A673 (cell line): ENCODE measurements at regions not wholly inside any gene's neighbourhood (a gene's known extent, or its start where the extent isn't known, plus 50 kb on each side); places are given as distances from the start of the nearest gene placed in this dataset.

ENCODE experiments used
- BruUV-seq: library from RNA; stranded (reverse); fragments of 400-500 nt; replicated peaks from 2 replicates; lab custom pipeline; 2021; lab: Mats Ljungman, UMichigan
- CTCF ChIA-PET: fragments of 300-600 bp; sonication (Branson Sonifier 250); formaldehyde crosslinking; loops from one replicate; lab custom pipeline; 2022; ENCODE audit warnings: antibody characterized with exemption; lab: Charles Lee
- POLR2A ChIA-PET: fragments of 300-600 bp; sonication (Branson Sonifier 250); formaldehyde crosslinking; loops from one replicate; lab custom pipeline; 2022; ENCODE audit warnings: antibody characterized with exemption; ENCODE audit not compliant: low non-redundant PET; lab: Charles Lee
- DNase-seq: peaks from one replicate; pipeline ENCODE4 v3.0.0-alpha.2; 2015; ENCODE audit warnings: low spot score
- H3K27ac ChIP-seq: fragments of 200-600 bp; sonication (generic); 2 replicates; pipeline ENCODE4 v1.5.1; 2016; ENCODE audit warnings: mixed run types, low read depth, mild to moderate bottlenecking, mixed read lengths, antibody characterized with exemption, low read length; ENCODE audit not compliant: poor library complexity, severe bottlenecking
- H3K27me3 ChIP-seq: fragments of 200-600 bp; sonication (generic); replicated peaks from 2 replicates; pipeline ENCODE4 v1.6.1; 2017; ENCODE audit warnings: mixed run types, low read depth, mild to moderate bottlenecking, mixed read lengths, antibody characterized with exemption, low read length; ENCODE audit not compliant: insufficient read depth, poor library complexity
- H3K36me3 ChIP-seq: fragments of 200-600 bp; sonication (generic); 2 replicates; pipeline ENCODE4 v1.6.1; 2016; ENCODE audit warnings: mixed run types, mild to moderate bottlenecking, mixed read lengths, antibody characterized with exemption, low read length; ENCODE audit not compliant: insufficient read depth, poor library complexity, severe bottlenecking
- H3K4me1 ChIP-seq: fragments of 200-600 bp; sonication (generic); 2 replicates; pipeline ENCODE4 v1.6.1; 2017; ENCODE audit warnings: mixed run types, mild to moderate bottlenecking, mixed read lengths, antibody characterized with exemption, low read length; ENCODE audit not compliant: insufficient read depth, poor library complexity, severe bottlenecking
- H3K4me3 ChIP-seq: fragments of 200-600 bp; sonication (generic); 2 replicates; pipeline ENCODE4 v1.5.1; 2016; ENCODE audit warnings: low read depth, mixed run types, mild to moderate bottlenecking, mixed read lengths, low read length; ENCODE audit not compliant: poor library complexity, severe bottlenecking
- H3K9me3 ChIP-seq: fragments of 200-600 bp; sonication (generic); 2 replicates; pipeline ENCODE4 v1.6.1; 2016; ENCODE audit warnings: mixed run types, low read depth, mild to moderate bottlenecking, mixed read lengths, antibody characterized with exemption, low read length; ENCODE audit not compliant: poor library complexity, severe bottlenecking
- CTCF ChIP-seq: fragments of 300-800, 200-600 bp; sonication (generic); conservative IDR thresholded peaks from 2 replicates; pipeline ENCODE4 v1.5.1; 2017; ENCODE audit warnings: low read depth, mild to moderate bottlenecking, antibody characterized with exemption, low read length, moderate library complexity, mixed read lengths
- EZH2 ChIP-seq: fragments of 200-600 bp; sonication (generic); IDR thresholded peaks from 2 replicates; pipeline ENCODE4 v1.6.1; 2017; ENCODE audit warnings: borderline replicate concordance, low read depth, mild to moderate bottlenecking, mixed read lengths, antibody characterized with exemption, low read length; ENCODE audit not compliant: poor library complexity, severe bottlenecking
- intact Hi-C: fragments of 100-400 bp; cut with micrococcal nuclease; formaldehyde crosslinking; loops from one replicate; pipeline ENCODE4 v1.10.0; 2022; ENCODE audit not compliant: unreplicated experiment

DNA sequence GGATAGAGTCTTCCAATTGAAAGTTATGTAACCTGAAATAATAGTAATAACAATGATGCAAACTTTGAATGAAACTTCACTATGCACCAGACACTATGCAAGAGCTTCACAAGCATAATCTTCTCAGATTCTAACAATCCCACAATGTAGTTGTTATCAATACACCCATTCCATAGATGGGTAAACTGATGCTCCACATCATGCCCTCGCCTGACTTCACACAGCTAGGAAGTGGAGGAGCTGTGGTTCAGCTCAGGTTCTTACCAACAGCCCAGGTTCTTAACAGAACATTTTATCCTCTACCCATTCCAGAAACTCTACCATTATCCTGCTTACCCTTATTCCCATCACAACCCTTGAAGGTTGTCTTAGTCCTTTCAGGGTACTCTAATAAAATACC, 50.4 kb upstream of the HMGXB4 start:
- POLR2A ChIA-PET, result no interaction called here
- Histone ChIP-seq H3K4me3 (no peak overlapping the region), H3K9me3 (no peaks in the 10 kb centered on the region), H3K27ac (no peak overlapping the region), H3K27me3 (no peaks in the 10 kb centered on the region), H3K4me1 (no peaks in the 10 kb centered on the region), H3K36me3 (no peaks in the 10 kb centered on the region)
- no peak for DNase-seq
- intact Hi-C loops, result no loop called here
- no TSS peak for BruUV-seq
- CTCF ChIA-PET, result no interaction called here
- TF ChIP-seq EZH2, result no peak
- TF ChIP-seq CTCF, result no peak
